HepG2 (cell line): ENCODE measurements at regions not wholly inside any gene's neighbourhood (a gene's known extent, or its start where the extent isn't known, plus 50 kb on each side); places are given as distances from the start of the nearest gene placed in this dataset.
"Not testable (repeated sequence)": the region's sequence is repeated elsewhere in the genome, so short reads cannot be mapped to it uniquely, and the experiment has no call there.

ENCODE experiments used
- AGO2 ChIP-seq: fragments of 200-400 bp; formaldehyde crosslinking; optimal IDR thresholded peaks from 2 replicates; pipeline ENCODE3; 2017; ENCODE audit warnings: mild to moderate bottlenecking, low read depth, low read length, moderate library complexity
- FOXA1 ChIP-seq, 2 experiments: fragments of 450-650 bp in 1 of 2; sonication (generic) in 1 of 2; formaldehyde crosslinking in 1 of 2; IDR thresholded peaks; 2 replicates each; pipeline versions ENCODE4 v1.4.0 to v1.6.1; 2016 to 2020; ENCODE audit warnings: missing genetic modification reagents in 1 of 2
- GTF2F1 ChIP-seq: fragments of 150-350 bp; IDR thresholded peaks from 2 replicates; pipeline ENCODE4 v1.6.1; 2014; ENCODE audit warnings: low read length
- POLR2A ChIP-seq, 2 experiments: IDR thresholded peaks; 2 replicates each; pipeline ENCODE4 v1.6.1; 2011; ENCODE audit warnings: low read depth in 2 of 2, low read length in 2 of 2, mild to moderate bottlenecking in 1 of 2, moderate library complexity in 1 of 2; ENCODE audit not compliant: insufficient read depth in 1 of 2
- ZMAT3 ChIP-seq: sonication (generic); formaldehyde crosslinking; conservative IDR thresholded peaks from 2 replicates; pipeline ENCODE4 v1.7.0; 2021; ENCODE audit warnings: missing genetic modification reagents
- TF ChIP-seq, protein P1 (sequence below): sonication (generic); formaldehyde crosslinking; IDR thresholded peaks from 2 replicates; pipeline ENCODE4 v1.5.0; 2020; ENCODE audit warnings: mild to moderate bottlenecking, missing genetic modification reagents, moderate library complexity

DNA sequence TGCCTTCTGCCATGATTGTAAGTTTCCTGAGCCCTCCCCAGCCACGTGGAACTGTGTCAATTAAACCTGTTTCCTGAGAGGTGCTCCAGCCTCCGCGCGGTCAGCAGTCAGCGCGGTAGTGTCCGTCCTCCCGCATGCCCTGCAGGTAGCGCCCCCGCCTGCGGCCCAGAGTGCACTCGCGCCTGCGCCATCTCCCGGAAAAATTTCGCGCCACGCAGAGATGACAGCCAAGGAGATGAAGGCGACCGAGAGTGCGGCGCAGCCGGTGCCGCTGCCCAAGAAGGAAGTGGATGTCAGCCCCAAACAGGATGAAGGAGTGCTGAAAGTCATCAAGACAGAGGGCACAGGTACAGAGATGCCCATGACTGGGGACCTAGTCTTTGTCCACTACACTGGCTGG, 201.1 kb downstream of the SPATA31A6 start:
- TF ChIP-seq, protein P1, sequence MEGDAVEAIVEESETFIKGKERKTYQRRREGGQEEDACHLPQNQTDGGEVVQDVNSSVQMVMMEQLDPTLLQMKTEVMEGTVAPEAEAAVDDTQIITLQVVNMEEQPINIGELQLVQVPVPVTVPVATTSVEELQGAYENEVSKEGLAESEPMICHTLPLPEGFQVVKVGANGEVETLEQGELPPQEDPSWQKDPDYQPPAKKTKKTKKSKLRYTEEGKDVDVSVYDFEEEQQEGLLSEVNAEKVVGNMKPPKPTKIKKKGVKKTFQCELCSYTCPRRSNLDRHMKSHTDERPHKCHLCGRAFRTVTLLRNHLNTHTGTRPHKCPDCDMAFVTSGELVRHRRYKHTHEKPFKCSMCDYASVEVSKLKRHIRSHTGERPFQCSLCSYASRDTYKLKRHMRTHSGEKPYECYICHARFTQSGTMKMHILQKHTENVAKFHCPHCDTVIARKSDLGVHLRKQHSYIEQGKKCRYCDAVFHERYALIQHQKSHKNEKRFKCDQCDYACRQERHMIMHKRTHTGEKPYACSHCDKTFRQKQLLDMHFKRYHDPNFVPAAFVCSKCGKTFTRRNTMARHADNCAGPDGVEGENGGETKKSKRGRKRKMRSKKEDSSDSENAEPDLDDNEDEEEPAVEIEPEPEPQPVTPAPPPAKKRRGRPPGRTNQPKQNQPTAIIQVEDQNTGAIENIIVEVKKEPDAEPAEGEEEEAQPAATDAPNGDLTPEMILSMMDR = not testable (repeated sequence)
- TF ChIP-seq POLR2A (IDR thresholded peaks at IDR 0.05; ENCODE audit: insufficient read depth in 1 of 2, low read depth in 2 of 2, low read length in 2 of 2); FOXA1 (IDR thresholded peaks at IDR 0.05); FOXA1 (CRISPR knock-in tag; IDR thresholded peaks at IDR 0.05); GTF2F1; ZMAT3 (CRISPR knock-in tag); AGO2: not testable (repeated sequence)
